ENCODE measurements at regions not wholly inside any gene's neighbourhood (a gene's known extent, or its start where the extent isn't known, plus 50 kb on each side); places are given as distances from the start of the nearest gene placed in this dataset.

- H2AK9ac ChIP-seq (replicated peaks; ENCODE audit: low read depth, low read length, poor library complexity): no peak overlapping the region
- no peak overlapping the region for H3K4me3 ChIP-seq (ENCODE audit: insufficient read depth, low read depth, low read length)
- in situ Hi-C loops (cut with MboI; ENCODE audit: low sequenced_read_pairs): no loop called here
- no peak overlapping the region for H2BK20ac ChIP-seq (ENCODE audit: low read depth, low read length)
- H3K9me3 ChIP-seq (ENCODE audit: control insufficient read depth, insufficient read depth, low read length): peaks cover 7% of the 10 kb centered on the region
- no peak overlapping the region for H4K8ac ChIP-seq (ENCODE audit: low read depth in 2 of 2, low read length in 2 of 2)
- H4K5ac ChIP-seq (ENCODE audit: low read depth, low read length): no peak overlapping the region
- ATAC-seq (ENCODE audit: low read depth) (no peak), DNase-seq (no peak)
- no peaks in the 10 kb centered on the region for H3K27me3 ChIP-seq (ENCODE audit: control insufficient read depth, insufficient read depth, low read length)
- H4K20me1 ChIP-seq (ENCODE audit: insufficient read depth, low read length): no peaks in the 10 kb centered on the region
- H3K9me1 ChIP-seq (ENCODE audit: insufficient read depth, low read length): no peaks in the 10 kb centered on the region
- no peak overlapping the region for H3K4ac ChIP-seq (ENCODE audit: low read depth, low read length)
- H3K4me1 ChIP-seq (ENCODE audit: control insufficient read depth, insufficient read depth, low read length): no peaks in the 10 kb centered on the region
- H3K36me3 ChIP-seq (ENCODE audit: control insufficient read depth, insufficient read depth, low read length): no peaks in the 10 kb centered on the region
- H2BK5ac ChIP-seq (ENCODE audit: low read depth, low read length, poor library complexity, severe bottlenecking): no peak overlapping the region
- H2BK15ac ChIP-seq (ENCODE audit: low read depth, low read length): no peak overlapping the region
- no TSS peak for BruUV-seq (replicated peaks)
- H2AK5ac ChIP-seq (ENCODE audit: low read depth, low read length): no peak overlapping the region
- H3K27ac ChIP-seq (ENCODE audit: insufficient read depth, low read length): no peak overlapping the region
- WGBS, 2 experiments (ENCODE audit: extremely low coverage in 2 of 2, insufficient read length in 1 of 2): no CpG with 5 or more reads among the region's 1 CpG
- ChIA-PET POLR2A (ENCODE audit: unreplicated experiment) (no interaction called here), CTCF (no interaction called here)
- no peaks in the 10 kb centered on the region for H3K79me1 ChIP-seq (ENCODE audit: low read depth in 1 of 2, low read length in 2 of 2)
- TF ChIP-seq, protein P1, sequence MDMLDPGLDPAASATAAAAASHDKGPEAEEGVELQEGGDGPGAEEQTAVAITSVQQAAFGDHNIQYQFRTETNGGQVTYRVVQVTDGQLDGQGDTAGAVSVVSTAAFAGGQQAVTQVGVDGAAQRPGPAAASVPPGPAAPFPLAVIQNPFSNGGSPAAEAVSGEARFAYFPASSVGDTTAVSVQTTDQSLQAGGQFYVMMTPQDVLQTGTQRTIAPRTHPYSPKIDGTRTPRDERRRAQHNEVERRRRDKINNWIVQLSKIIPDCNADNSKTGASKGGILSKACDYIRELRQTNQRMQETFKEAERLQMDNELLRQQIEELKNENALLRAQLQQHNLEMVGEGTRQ (IDR thresholded peaks at IDR 0.05; ENCODE audit: low read depth, low read length): no peak
- TF ChIP-seq NFE2L2 (IDR thresholded peaks at IDR 0.05; ENCODE audit: low read depth, low read length): peak; percentile 77
- no peak for TF ChIP-seq MXI1 (IDR thresholded peaks at IDR 0.05; ENCODE audit: borderline replicate concordance, low read depth, low read length)
- TF ChIP-seq MAFK (IDR thresholded peaks at IDR 0.05; ENCODE audit: low read depth, low read length): peak; percentile 42
- no peak for TF ChIP-seq BHLHE40 (IDR thresholded peaks at IDR 0.05; ENCODE audit: low read depth, low read length)
- no peak for TF ChIP-seq SMC3 (IDR thresholded peaks at IDR 0.05; ENCODE audit: low read depth, low read length)
- intact Hi-C loops (cut with micrococcal nuclease): no loop called here
- no peak overlapping the region for H3K9ac ChIP-seq (ENCODE audit: low read depth, low read length)
- H3K18ac ChIP-seq (ENCODE audit: low read depth, low read length): no peak overlapping the region
- H3K4me2 ChIP-seq (ENCODE audit: low read depth, low read length): no peak overlapping the region
- H2BK120ac ChIP-seq (ENCODE audit: low read depth, low read length): no peak overlapping the region
- dilution Hi-C loops (cut with HindIII; ENCODE audit: low sequenced_read_pairs, unreplicated experiment): no loop called here
- H3K56ac ChIP-seq (ENCODE audit: extremely low read depth, insufficient read depth, low read length): no peak overlapping the region
- no peak overlapping the region for H2AFZ ChIP-seq (replicated peaks; ENCODE audit: low read length, poor library complexity)
- H4K91ac ChIP-seq (ENCODE audit: insufficient read depth, low read depth, low read length): no peak overlapping the region
- no peak overlapping the region for H3K23ac ChIP-seq (ENCODE audit: low read depth, low read length)
- H3K14ac ChIP-seq (replicated peaks; ENCODE audit: low read depth, low read length): no peak overlapping the region
Measured at GRCh38 chrX:4994855-4995254, 1233.8 kb downstream of the NLGN4X start.

All from IMR-90 (cell line).